ENCODE measurements at regions not wholly inside any gene's neighbourhood (a gene's known extent, or its start where the extent isn't known, plus 50 kb on each side); places are given as distances from the start of the nearest gene placed in this dataset.

DNA sequence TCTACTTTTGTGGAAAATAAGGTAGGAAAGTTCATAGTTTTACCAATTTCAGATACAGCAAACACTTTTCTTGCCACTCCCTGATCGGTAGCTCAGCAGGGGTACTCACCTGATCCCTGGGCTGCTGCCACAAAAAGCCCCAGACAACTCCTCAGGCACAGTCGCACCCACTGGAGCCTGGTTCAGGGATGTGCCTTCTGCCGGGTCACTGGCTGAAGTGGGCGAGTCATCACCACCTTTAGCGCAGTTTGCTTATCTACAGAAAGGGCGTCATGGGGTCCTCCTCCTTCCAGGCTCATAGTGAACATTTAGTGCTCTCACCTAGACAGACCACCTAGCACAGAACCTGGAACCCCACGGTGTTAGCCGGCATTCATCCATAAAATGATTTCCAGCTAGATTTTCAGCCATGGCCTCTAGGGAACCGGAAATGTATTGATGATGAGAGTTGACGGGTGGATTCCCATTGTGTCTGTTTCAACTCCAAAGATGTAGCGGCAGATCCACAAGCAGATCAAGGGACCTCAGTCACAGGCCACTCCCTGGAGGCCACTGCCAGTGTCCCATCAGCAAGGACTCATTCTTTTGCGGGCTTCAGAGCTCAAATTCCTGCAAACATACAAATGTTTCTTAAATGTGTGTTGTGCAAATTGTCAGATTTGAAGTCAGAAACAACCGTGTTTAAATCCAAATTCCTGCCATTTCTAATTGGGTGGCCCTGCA lies 408.4 kb upstream of the SALL3 start:
- no peaks in the 10 kb centered on the region for H3K36me3 Mint-ChIP-seq (ENCODE audit: low read depth)
- H3K27ac Mint-ChIP-seq = no peak overlapping the region
- peaks cover 41% of the 10 kb centered on the region for H3K9me3 Mint-ChIP-seq
- no peaks in the 10 kb centered on the region for H3K27me3 Mint-ChIP-seq (ENCODE audit: low read depth)
- DNase-seq (ENCODE audit: low spot score) = no peak
- H3K4me3 Mint-ChIP-seq = no peak overlapping the region
- no peaks in the 10 kb centered on the region for H3K4me1 Mint-ChIP-seq (ENCODE audit: low read depth)

GRCh38 chr18:78571831-78572347 lies 407.7 kb upstream of the SALL3 start:
- no peaks in the 10 kb centered on the region for H3K4me1 Mint-ChIP-seq (ENCODE audit: low read depth)
- no peak for DNase-seq (ENCODE audit: low spot score)
- H3K4me3 Mint-ChIP-seq = no peak overlapping the region
- peaks cover 41% of the 10 kb centered on the region for H3K9me3 Mint-ChIP-seq
- H3K27me3 Mint-ChIP-seq (ENCODE audit: low read depth) = no peaks in the 10 kb centered on the region
- no peak overlapping the region for H3K27ac Mint-ChIP-seq
- H3K36me3 Mint-ChIP-seq (ENCODE audit: low read depth) = no peaks in the 10 kb centered on the region

DNA sequence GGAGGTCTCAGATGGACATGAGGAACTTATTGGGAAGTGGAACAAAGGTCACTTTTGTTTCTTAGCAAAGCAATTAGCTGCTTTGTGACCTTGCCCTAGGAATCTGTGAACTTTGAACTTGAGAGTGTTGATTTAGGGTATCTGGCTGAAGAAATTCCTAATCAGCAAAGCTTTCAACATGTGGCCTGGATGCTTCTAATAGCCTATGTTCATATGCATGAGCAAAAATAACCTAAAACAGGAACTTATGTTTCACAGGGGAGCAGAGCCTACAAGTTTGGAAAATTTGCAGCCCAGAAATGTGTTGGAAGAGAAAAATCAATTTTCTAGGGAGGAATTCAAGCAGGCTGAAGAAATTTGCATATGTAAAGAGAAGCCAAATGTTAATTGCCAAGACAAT lies 405.8 kb upstream of the SALL3 start:
- H3K4me1 Mint-ChIP-seq (ENCODE audit: low read depth) = no peaks in the 10 kb centered on the region
- peaks cover 43% of the 10 kb centered on the region for H3K9me3 Mint-ChIP-seq
- H3K27ac Mint-ChIP-seq = no peak overlapping the region
- no peak for DNase-seq (ENCODE audit: low spot score)
- no peaks in the 10 kb centered on the region for H3K36me3 Mint-ChIP-seq (ENCODE audit: low read depth)
- H3K27me3 Mint-ChIP-seq (ENCODE audit: low read depth) = no peaks in the 10 kb centered on the region
- H3K4me3 Mint-ChIP-seq = no peak overlapping the region

DNA sequence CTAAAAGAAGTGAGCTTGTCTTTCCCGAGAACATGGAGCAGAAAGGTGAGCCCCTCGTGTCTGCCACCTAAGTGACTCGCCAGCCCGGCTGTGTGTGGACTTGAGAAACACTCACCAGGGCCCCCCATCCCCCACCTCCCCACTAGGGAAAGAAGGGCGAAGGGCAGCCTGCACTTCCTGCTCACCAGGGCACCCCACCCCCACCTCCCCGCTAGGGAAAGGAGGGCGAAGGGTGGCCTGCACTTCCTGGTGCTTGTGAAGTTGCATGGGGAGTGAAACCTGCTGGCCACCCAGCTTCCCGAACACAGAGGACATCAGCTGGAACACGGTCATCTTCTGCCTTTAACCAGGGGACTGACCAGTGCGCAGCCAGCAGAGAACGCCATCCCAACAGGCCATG lies 402.7 kb upstream of the SALL3 start:
- Mint-ChIP-seq H3K4me1 (ENCODE audit: low read depth) (no peaks in the 10 kb centered on the region), H3K27me3 (ENCODE audit: low read depth) (no peaks in the 10 kb centered on the region), H3K4me3 (no peak overlapping the region), H3K27ac (no peak overlapping the region), H3K9me3 (peaks cover 26% of the 10 kb centered on the region), H3K36me3 (ENCODE audit: low read depth) (no peaks in the 10 kb centered on the region)
- DNase-seq (ENCODE audit: low spot score) = no peak

- Mint-ChIP-seq H3K27ac (no peak overlapping the region), H3K4me3 (no peak overlapping the region), H3K4me1 (ENCODE audit: low read depth) (no peaks in the 10 kb centered on the region), H3K9me3 (peaks cover 12% of the 10 kb centered on the region), H3K36me3 (ENCODE audit: low read depth) (no peaks in the 10 kb centered on the region), H3K27me3 (ENCODE audit: low read depth) (no peaks in the 10 kb centered on the region)
- no peak for DNase-seq (ENCODE audit: low spot score)
These were observed 400.2 kb upstream of the SALL3 start for GRCh38 chr18:78579449-78579848.

GRCh38 chr18:78579854-78580577 lies 399.6 kb upstream of the SALL3 start:
- no peak for DNase-seq (ENCODE audit: low spot score)
- H3K4me3 Mint-ChIP-seq = no peak overlapping the region
- H3K27ac Mint-ChIP-seq = no peak overlapping the region
- H3K9me3 Mint-ChIP-seq = peaks cover 8% of the 10 kb centered on the region
- no peaks in the 10 kb centered on the region for H3K4me1 Mint-ChIP-seq (ENCODE audit: low read depth)
- H3K36me3 Mint-ChIP-seq (ENCODE audit: low read depth) = no peaks in the 10 kb centered on the region
- H3K27me3 Mint-ChIP-seq (ENCODE audit: low read depth) = no peaks in the 10 kb centered on the region

GRCh38 chr18:78580835-78581339 lies 398.7 kb upstream of the SALL3 start:
- Mint-ChIP-seq H3K36me3 (ENCODE audit: low read depth) (no peaks in the 10 kb centered on the region), H3K4me1 (ENCODE audit: low read depth) (no peaks in the 10 kb centered on the region), H3K4me3 (no peak overlapping the region), H3K27ac (no peak overlapping the region), H3K9me3 (peaks cover 7% of the 10 kb centered on the region), H3K27me3 (ENCODE audit: low read depth) (no peaks in the 10 kb centered on the region)
- DNase-seq (ENCODE audit: low spot score) = no peak

DNA sequence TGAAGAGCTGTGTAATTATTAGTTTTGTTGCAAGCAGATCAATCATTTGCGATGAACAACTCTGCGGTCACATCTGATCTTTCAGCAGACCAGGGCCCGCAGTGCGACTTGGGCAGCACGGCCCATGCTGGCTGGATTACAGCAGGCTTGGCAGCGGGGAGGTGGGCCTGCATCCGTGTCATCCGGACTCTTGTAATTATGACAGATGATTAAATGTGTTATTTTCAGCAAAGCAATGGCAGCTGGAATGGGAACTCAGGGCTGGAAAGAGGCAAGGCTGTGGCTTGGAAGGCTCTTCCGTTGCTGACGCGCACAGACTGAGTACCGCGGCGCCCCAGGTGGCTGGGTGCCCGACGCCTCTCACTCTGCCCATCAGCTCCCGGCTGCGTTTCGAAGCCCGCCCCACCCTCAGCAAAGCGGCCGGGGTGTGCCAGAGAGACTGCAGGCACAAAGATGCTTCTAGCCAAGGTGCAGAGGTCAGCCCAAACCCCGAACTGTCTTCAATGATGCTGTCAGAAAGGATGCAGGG lies 397.4 kb upstream of the SALL3 start:
- H3K36me3 Mint-ChIP-seq (ENCODE audit: low read depth) = no peaks in the 10 kb centered on the region
- H3K27ac Mint-ChIP-seq = no peak overlapping the region
- H3K4me3 Mint-ChIP-seq = no peak overlapping the region
- no peaks in the 10 kb centered on the region for H3K4me1 Mint-ChIP-seq (ENCODE audit: low read depth)
- peaks cover 7% of the 10 kb centered on the region for H3K9me3 Mint-ChIP-seq
- H3K27me3 Mint-ChIP-seq (ENCODE audit: low read depth) = no peaks in the 10 kb centered on the region
- DNase-seq (ENCODE audit: low spot score) = no peak

DNA sequence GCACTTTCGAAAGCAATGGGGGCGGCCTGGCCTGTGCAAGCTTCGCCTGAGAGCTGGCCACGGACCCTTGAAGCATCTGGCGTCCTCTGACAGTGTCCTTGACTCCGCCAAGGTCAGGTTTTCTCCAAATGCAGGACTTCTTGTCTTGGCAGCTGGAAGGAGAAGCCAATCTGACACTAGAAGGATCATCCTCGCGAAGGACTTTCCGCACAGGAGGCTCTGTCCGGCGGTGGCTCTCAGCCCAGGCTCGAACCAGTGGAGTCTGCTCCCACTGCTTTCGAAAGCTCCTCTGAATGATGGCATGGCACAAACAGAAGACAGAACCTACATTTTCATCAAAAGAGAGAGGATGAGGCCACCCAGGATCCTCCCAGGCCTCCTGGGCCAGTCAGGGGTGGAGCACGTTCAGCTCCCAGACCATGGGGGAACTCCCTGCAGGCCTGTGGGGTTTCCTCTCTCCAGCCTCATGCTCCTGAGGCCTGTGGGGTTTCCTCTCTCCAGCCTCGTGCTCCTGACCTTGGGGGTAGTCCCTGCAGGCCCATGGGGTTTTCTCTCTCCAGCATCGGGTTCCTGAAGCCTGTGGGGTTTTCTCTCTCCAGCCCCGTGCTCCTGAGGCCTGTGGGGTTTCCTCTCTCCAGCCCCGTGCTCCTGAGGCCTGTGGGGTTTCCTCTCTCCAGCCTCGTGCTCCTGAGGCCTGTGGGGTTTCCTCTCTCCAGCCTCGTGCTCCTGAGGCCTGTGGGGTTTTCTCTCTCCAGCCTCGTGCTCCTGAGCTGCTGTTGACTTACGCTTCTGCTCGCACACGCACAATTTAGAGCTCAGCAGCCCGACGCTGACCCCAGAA lies 396.5 kb upstream of the SALL3 start:
- no peaks in the 10 kb centered on the region for H3K4me1 Mint-ChIP-seq (ENCODE audit: low read depth)
- no peak overlapping the region for H3K27ac Mint-ChIP-seq
- H3K9me3 Mint-ChIP-seq = peaks cover 7% of the 10 kb centered on the region
- DNase-seq (ENCODE audit: low spot score) = no peak
- H3K27me3 Mint-ChIP-seq (ENCODE audit: low read depth) = no peaks in the 10 kb centered on the region
- H3K4me3 Mint-ChIP-seq = no peak overlapping the region
- H3K36me3 Mint-ChIP-seq (ENCODE audit: low read depth) = no peaks in the 10 kb centered on the region

DNA sequence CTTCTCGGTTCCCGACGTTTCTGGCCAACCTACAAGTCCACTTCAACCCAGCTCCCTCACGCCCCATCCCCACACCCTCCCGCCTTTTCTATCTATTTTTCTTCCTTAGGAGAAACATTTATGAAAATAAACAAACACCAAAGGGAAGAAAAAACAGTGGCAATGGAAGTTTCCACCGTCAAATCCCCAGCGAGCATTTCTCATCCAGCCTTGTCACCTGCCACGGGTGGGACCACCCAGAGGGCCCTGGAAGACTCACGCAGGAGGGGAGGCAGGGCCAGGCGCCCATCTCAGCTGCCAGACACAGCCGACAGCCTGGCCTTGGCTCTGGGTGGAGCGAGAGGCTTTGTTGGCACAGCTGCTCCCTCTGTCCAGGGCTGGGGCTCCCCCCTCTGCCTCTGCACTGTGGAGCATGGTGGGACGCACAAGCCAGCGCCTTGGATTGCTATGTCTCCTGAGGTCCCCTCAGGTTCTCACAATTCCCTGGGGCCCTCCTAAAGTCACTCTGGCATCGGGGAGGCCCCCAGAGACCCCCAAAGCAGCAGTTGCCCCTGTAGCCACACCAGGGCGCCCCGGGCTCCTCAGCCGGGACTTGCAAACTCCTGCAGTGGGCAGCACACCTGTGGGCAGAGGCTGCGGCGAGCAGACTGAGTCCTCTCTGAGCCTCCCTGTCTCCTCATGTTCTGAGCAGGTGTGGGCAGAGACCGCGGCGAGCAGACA lies 395.7 kb upstream of the SALL3 start:
- Mint-ChIP-seq H3K27ac (no peak overlapping the region), H3K36me3 (ENCODE audit: low read depth) (no peaks in the 10 kb centered on the region)
- no peak for DNase-seq (ENCODE audit: low spot score)

DNA sequence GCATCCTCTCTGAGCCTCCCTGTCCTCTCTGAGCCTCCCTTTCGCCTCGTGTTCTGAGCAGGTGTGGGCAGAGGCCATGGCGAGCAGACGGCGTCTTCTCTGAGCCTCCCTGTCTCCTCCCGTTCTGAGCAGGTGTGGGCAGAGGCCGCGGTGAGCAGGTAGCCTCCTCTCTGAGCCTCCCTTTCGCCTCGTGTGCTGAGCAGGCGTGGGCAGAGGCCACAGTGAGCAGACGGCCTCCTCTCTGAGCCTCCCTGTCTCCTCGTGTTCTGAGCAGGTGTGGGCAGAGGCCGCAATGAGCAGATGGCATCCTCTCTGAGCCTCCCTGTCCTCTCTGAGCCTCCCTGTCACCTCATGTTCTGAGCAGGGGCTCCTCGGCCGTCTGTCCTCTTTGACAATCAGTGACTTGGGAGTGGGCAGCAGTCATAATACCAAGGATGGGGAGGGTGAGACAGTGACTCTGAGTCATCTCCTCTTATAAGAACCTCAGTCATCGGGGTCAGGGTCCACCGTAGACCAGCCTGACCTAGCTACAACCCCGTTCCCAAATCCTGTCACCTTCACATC lies 395.1 kb upstream of the SALL3 start:
- Mint-ChIP-seq H3K36me3 (ENCODE audit: low read depth) (no peaks in the 10 kb centered on the region), H3K4me1 (ENCODE audit: low read depth) (no peaks in the 10 kb centered on the region), H3K27ac (no peak overlapping the region), H3K9me3 (no peaks in the 10 kb centered on the region), H3K27me3 (ENCODE audit: low read depth) (no peaks in the 10 kb centered on the region), H3K4me3 (no peak overlapping the region)
- DNase-seq (ENCODE audit: low spot score) = no peak

More for the DNA sequence above, 395.7 kb upstream of the SALL3 start:
- H3K9me3 Mint-ChIP-seq = no peaks in the 10 kb centered on the region
- no peaks in the 10 kb centered on the region for H3K27me3 Mint-ChIP-seq (ENCODE audit: low read depth)
- H3K4me3 Mint-ChIP-seq = no peak overlapping the region
- no peaks in the 10 kb centered on the region for H3K4me1 Mint-ChIP-seq (ENCODE audit: low read depth)

DNA sequence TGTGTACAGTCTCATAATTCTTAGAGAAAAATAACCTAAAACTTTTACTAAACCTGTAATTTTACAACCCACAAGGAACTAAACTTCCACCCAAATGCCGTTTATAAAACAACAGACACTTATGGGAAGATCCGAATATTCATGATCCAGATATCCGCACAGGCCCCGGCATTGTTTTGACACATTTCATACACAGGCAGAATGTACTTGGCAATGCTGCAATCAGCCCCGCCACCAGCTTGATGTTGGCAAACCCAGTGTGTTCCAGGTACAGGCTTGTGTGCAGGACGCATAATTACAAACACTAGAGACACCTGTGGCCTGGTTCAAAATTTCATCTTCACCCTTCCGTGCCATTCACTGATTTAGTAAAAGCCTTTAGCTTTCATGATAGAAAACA lies 393.0 kb upstream of the SALL3 start:
- H3K36me3 Mint-ChIP-seq (ENCODE audit: low read depth) = no peaks in the 10 kb centered on the region
- H3K27ac Mint-ChIP-seq = no peak overlapping the region
- no peaks in the 10 kb centered on the region for H3K4me1 Mint-ChIP-seq (ENCODE audit: low read depth)
- no peaks in the 10 kb centered on the region for H3K9me3 Mint-ChIP-seq
- no peak for DNase-seq (ENCODE audit: low spot score)
- no peak overlapping the region for H3K4me3 Mint-ChIP-seq
- H3K27me3 Mint-ChIP-seq (ENCODE audit: low read depth) = no peaks in the 10 kb centered on the region

GRCh38 chr18:78587096-78587495 lies 392.5 kb upstream of the SALL3 start:
- H3K4me3 Mint-ChIP-seq = no peak overlapping the region
- H3K4me1 Mint-ChIP-seq (ENCODE audit: low read depth) = no peaks in the 10 kb centered on the region
- no peaks in the 10 kb centered on the region for H3K27me3 Mint-ChIP-seq (ENCODE audit: low read depth)
- H3K27ac Mint-ChIP-seq = no peak overlapping the region
- H3K9me3 Mint-ChIP-seq = no peaks in the 10 kb centered on the region
- no peak for DNase-seq (ENCODE audit: low spot score)
- no peaks in the 10 kb centered on the region for H3K36me3 Mint-ChIP-seq (ENCODE audit: low read depth)
